ENCODE measurements at regions not wholly inside any gene's neighbourhood (a gene's known extent, or its start where the extent isn't known, plus 50 kb on each side); places are given as distances from the start of the nearest gene placed in this dataset.
"Not testable (repeated sequence)": the region's sequence is repeated elsewhere in the genome, so short reads cannot be mapped to it uniquely, and the experiment has no call there.

DNA sequence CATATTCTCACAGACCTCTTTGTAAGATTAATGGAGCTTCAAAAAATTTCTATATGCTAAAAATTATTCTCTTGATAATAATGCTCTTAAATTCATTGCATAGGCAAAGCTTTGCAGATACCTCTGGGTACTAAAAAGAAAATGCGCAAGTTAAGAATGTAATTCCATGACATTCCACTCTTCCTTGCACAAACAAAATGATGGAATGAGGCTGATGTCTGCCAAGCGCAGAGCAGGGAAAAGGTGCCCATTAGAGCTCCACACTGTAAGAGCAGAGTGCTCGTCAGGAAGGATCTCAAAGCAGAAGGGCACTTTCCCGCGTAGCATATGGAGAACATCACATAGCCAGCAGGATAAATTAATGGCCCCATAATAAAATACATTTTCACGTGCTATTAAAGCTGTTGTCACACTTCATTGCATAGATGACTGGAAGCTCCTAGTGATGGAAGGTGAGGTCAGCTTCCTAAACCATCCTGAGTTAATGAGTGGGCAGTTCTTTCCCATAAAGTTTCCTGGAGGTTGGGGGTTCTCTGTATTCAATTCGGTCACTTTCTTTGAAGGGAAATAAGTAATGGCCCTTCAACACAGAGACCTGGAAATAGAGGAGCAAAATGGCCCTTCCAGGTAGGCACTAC lies 1058.9 kb downstream of the GALC start:
- no peak for DNase-seq (ENCODE audit: low spot score)
- TF ChIP-seq CTCF (IDR thresholded peaks at IDR 0.05; ENCODE audit: extremely low read depth, missing control alignments) = no peak

DNA sequence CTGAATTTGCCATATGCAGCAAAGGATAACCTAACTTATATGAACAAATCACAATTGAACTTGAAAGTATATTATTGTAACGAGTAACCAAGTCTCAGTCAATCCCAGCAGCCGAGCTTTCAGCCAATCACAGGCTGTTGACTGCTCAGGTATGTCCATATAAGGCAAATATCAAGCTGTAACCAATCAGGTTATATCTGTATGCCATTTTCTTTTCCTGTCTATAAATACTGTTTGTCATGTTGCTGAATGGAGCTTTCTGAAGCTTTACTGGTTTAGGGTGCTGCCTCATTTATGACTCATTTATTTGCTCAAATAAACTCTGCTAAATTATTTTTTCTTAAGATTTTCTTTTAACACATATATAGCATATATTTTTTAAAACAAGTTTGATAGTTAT lies 1059.5 kb downstream of the GALC start:
- DNase-seq (ENCODE audit: low spot score) = no peak
- no peak for TF ChIP-seq CTCF (IDR thresholded peaks at IDR 0.05; ENCODE audit: extremely low read depth, missing control alignments)

DNA sequence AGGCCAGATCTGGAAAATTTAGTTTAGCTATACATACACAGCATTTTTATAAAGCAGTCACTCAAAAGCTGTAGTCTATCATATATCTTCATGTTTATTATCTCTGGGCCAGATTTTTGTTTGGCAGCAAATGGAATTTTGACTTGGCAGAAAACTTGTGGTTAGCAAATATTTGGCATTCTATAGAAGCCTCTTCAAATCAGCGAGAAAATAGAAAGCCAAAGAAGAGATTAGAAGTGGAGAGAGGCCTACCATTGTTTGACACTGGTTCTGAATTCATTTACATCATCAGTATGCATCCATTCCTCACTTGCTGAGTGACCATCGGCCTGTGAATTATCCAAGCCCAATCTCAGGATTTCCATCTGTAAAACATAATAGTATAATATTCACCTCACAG lies 1077.6 kb downstream of the GALC start:
- no peak for DNase-seq (ENCODE audit: low spot score)
- TF ChIP-seq CTCF (IDR thresholded peaks at IDR 0.05; ENCODE audit: extremely low read depth, missing control alignments) = no peak

DNA sequence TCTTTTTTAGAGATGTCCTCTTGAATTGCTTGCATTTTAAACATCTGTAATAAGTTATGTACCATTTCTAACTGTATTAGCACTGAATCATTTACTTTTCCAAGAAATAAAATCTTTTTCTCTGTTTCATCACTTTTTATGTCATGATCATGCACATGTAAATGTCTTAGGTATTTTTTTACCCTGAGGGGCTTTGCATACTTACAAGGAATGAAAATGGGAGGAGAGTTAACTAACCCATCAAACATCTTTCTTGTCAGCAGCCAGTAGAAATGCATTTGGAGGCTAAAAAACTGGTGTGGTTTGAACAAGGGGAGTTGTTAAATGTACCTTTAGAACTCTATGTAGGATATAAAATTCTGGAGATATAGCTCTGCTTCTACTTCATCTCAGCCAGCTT lies 1080.3 kb downstream of the GALC start:
- no peak for TF ChIP-seq CTCF (IDR thresholded peaks at IDR 0.05; ENCODE audit: extremely low read depth, missing control alignments)
- no peak for DNase-seq (ENCODE audit: low spot score)

DNA sequence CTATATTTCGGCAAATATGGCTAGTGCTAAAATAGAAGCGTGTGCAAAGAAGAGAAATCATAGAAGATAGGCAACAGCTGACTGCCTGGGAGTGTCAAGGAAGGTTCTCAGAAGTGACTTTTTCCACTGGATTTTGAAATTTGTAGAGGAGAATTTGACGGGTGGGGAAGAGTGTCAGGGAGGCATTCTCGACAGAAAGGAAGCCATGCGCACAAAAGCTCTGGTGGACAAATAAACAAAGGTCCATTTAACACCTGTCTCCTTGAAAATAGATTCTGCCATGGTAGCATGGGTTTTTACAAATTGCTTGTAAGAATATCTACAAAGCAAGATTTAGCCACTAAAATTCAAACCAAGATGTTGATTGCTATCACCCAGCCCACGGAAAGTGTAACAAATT lies 1081.5 kb downstream of the GALC start:
- TF ChIP-seq CTCF (IDR thresholded peaks at IDR 0.05; ENCODE audit: extremely low read depth, missing control alignments) = no peak
- DNase-seq (ENCODE audit: low spot score) = no peak

DNA sequence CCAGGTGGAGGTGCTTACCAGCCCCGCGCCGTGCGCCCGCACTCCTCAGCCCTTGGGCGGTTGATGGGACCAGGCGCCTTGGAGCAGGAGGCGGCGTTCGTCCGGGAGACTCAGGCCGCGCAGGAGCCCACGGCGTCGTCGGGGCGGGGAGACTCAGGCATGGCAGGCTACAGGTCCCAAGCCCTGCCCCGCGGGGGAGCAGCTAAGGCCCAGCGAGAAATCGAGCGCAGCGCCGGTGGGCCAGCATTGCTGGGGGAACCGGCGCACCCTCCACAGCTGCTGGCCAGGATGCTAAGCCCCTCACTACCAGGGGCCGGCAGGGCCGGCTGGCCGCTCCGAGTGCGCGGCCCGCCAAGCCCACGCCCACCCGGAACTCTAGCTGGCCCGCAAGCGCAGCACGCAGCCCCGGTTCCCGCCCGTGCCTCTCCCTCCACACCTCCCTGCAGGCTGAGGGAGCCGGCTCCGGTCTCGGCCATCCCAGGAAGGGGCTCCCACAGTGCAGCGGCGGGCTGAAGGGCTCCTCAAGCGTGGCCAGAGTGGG lies 1087.5 kb downstream of the GALC start:
- DNase-seq (ENCODE audit: low spot score) = not testable (repeated sequence)

GRCh38 chr14:86902176-86902950 lies 1090.6 kb downstream of the GALC start:
- no peak for TF ChIP-seq CTCF (IDR thresholded peaks at IDR 0.05; ENCODE audit: extremely low read depth, missing control alignments)
- no peak for DNase-seq (ENCODE audit: low spot score)
